ENCODE measurements at regions not wholly inside any gene's neighbourhood (a gene's known extent, or its start where the extent isn't known, plus 50 kb on each side); places are given as distances from the start of the nearest gene placed in this dataset.

DNA sequence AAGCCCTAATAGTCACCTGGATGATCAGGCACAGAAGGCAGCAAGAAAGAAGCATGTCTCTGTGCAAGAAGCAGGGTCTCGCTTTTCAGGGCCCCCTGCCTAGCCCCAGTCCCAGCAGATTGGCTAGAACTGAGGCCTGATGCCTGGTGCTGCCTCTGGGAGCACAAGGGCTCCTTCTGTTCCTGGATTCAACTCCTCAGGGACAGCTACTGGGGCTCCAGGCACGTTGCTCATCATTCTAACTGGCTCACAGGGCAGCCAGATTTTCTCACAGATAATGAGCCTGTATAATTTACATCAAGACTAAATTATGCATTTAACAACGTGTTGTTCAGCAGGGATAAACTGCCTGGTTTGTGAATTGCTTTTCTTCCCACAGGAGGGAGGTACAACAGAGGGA, 106.5 kb upstream of the PLXNC1 start:
- TF ChIP-seq ZFX (IDR thresholded peaks at IDR 0.05) (no peak), CTCF (conservative IDR thresholded peaks at IDR 0.05) (no peak)
- H3K27ac ChIP-seq = no peak overlapping the region

DNA sequence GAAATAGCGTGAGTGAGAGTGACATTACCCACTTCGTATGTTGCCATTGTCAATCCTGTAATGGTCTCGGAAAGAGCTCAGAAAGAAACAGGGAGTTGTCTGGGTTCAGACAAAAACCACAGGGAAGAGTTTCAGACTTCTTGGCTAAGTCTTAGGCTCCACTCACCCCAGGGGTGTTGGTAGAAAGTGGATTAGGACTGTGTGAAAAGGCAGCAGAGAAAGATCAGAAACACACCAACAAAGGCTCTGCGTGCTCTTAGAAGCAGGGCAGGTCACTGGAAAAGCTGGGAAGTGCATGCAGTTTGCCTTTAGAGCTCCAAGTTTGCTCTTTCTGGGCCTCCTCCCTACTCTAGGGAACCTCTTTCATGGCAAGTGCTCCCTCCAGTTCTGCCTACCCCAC, 106.1 kb upstream of the PLXNC1 start:
- no peak overlapping the region for H3K27ac ChIP-seq
- TF ChIP-seq CTCF (conservative IDR thresholded peaks at IDR 0.05) (no peak), ZFX (IDR thresholded peaks at IDR 0.05) (no peak)

- TF ChIP-seq ZFX (IDR thresholded peaks at IDR 0.05) (no peak), CTCF (conservative IDR thresholded peaks at IDR 0.05) (no peak)
- H3K27ac ChIP-seq = no peak overlapping the region
Observed at GRCh38 chr12:94046626-94047410, 101.6 kb upstream of the PLXNC1 start.

GRCh38 chr12:94047781-94048567, 100.4 kb upstream of the PLXNC1 start:
- no peak for TF ChIP-seq ZFX (IDR thresholded peaks at IDR 0.05)
- no peak for TF ChIP-seq CTCF (conservative IDR thresholded peaks at IDR 0.05)
- no peak overlapping the region; the same call in 1 of the 2 replicates for H3K27ac ChIP-seq

DNA sequence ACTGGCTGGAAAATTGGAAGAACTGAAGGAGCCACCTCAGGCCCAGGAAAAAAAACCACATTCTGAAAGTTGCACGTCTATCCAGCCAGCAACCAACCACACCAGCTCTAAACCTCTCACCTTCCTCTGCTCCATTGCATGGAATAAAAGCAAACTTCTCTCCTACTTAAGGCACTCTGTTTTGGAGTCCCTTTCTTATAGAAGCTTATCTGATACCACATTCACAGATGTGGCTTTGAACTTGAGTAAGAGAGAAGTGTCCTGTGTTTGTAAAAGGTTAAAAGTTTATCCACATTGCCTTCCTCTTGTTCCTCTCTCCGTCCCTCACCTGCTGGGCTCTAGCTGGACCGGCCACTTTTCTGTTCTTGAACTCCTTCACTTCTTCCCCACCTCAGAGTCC, 99.6 kb upstream of the PLXNC1 start:
- no peak overlapping the region for H3K27ac ChIP-seq
- TF ChIP-seq CTCF (conservative IDR thresholded peaks at IDR 0.05) (no peak), ZFX (IDR thresholded peaks at IDR 0.05) (no peak)

GRCh38 chr12:94049718-94050117, 98.7 kb upstream of the PLXNC1 start:
- no peak overlapping the region for H3K27ac ChIP-seq
- no peak for TF ChIP-seq ZFX (IDR thresholded peaks at IDR 0.05)
- no peak for TF ChIP-seq CTCF (conservative IDR thresholded peaks at IDR 0.05)

- H3K27ac ChIP-seq = no peak overlapping the region
- TF ChIP-seq CTCF (conservative IDR thresholded peaks at IDR 0.05) (no peak), ZFX (IDR thresholded peaks at IDR 0.05) (no peak)
Observed at GRCh38 chr12:94053676-94054075, 94.7 kb upstream of the PLXNC1 start.

Data from C4-2B (cell line).